ENCODE measurements at regions not wholly inside any gene's neighbourhood (a gene's known extent, or its start where the extent isn't known, plus 50 kb on each side); places are given as distances from the start of the nearest gene placed in this dataset.
A peak's percentile ranks its signal among the peaks of the same experiment; 100 is the strongest.
"Not testable (repeated sequence)": the region's sequence is repeated elsewhere in the genome, so short reads cannot be mapped to it uniquely, and the experiment has no call there.

GRCh38 chr2:224650815-224651439 is 65.2 kb downstream of the CCDC195 start:
- DNase-seq: no peak

- not testable (repeated sequence) for DNase-seq
These were observed 62.5 kb upstream of the CUL3 start for GRCh38 chr2:224647684-224648083.

GRCh38 chr2:224646242-224646846 is 61.2 kb upstream of the CUL3 start:
- DNase-seq: no peak

- DNase-seq: no peak
These were observed 60.6 kb upstream of the CUL3 start for GRCh38 chr2:224645722-224646121.

GRCh38 chr2:224640679-224641078 is 55.5 kb upstream of the CUL3 start:
- DNase-seq: no peak

GRCh38 chr2:224638301-224638823 is 53.2 kb upstream of the CUL3 start:
- DNase-seq: peak in 1 of 2 experiments; percentile 48

All from stimulated activated CD4-positive, alpha-beta T cell treated with anti-CD3 and anti-CD28 coated beads, Interleukin-4, amount 100 ng/mL, for 4 hours (primary cell).